Activated naive CD4-positive, alpha-beta T cell treated with anti-CD3 and anti-CD28 coated beads, Interleukin-2, amount 10 ng/mL, durations not matched to agents 7 days and 5 days (primary cell): ENCODE measurements at regions not wholly inside any gene's neighbourhood (a gene's known extent, or its start where the extent isn't known, plus 50 kb on each side); places are given as distances from the start of the nearest gene placed in this dataset.
"Not testable (repeated sequence)": the region's sequence is repeated elsewhere in the genome, so short reads cannot be mapped to it uniquely, and the experiment has no call there.

Experiments used
- CTCF ChIA-PET: fragments of 350-600 bp; sonication (Branson Sonifier 250); formaldehyde crosslinking; loops from one replicate; lab custom pipeline; 2021; ENCODE audit warnings: antibody characterized with exemption; lab: Charles Lee
- DNase-seq: peaks from one replicate; pipeline ENCODE4 v3.0.0-alpha.2; 2020
- H3K27ac Mint-ChIP-seq: one replicate; pipeline ENCODE4 v1.8.0; 2021; ENCODE audit warnings: mild to moderate bottlenecking, moderate library complexity, mixed read lengths
- H3K27me3 Mint-ChIP-seq: one replicate; pipeline ENCODE4 v1.8.0; 2021; ENCODE audit warnings: mild to moderate bottlenecking, mixed read lengths
- H3K36me3 Mint-ChIP-seq: one replicate; pipeline ENCODE4 v1.8.0; 2021; ENCODE audit warnings: mixed read lengths
- H3K4me1 Mint-ChIP-seq: one replicate; pipeline ENCODE4 v1.8.0; 2021; ENCODE audit warnings: mixed read lengths
- H3K4me3 Mint-ChIP-seq: one replicate; pipeline ENCODE4 v1.8.0; 2021; ENCODE audit warnings: mild to moderate bottlenecking, moderate library complexity, mixed read lengths
- H3K9me3 Mint-ChIP-seq: one replicate; pipeline ENCODE4 v1.8.0; 2021; ENCODE audit warnings: mixed read lengths

GRCh38 chr2:109701362-109701761 is 87.2 kb downstream of the SOWAHC start:
- Mint-ChIP-seq H3K27me3 (peaks cover 20% of the 10 kb centered on the region), H3K4me1 (no peaks in the 10 kb centered on the region), H3K9me3 (no peaks in the 10 kb centered on the region), H3K27ac (no peak overlapping the region), H3K36me3 (no peaks in the 10 kb centered on the region), H3K4me3 (no peak overlapping the region)
- CTCF ChIA-PET = no interaction called here
- DNase-seq = no peak

- DNase-seq = no peak
- no peaks in the 10 kb centered on the region for H3K4me1 Mint-ChIP-seq
- H3K9me3 Mint-ChIP-seq = no peaks in the 10 kb centered on the region
- CTCF ChIA-PET = no interaction called here
- no peak overlapping the region for H3K27ac Mint-ChIP-seq
- no peak overlapping the region for H3K4me3 Mint-ChIP-seq
- peaks cover 11% of the 10 kb centered on the region for H3K27me3 Mint-ChIP-seq
- no peaks in the 10 kb centered on the region for H3K36me3 Mint-ChIP-seq
These were observed 88.3 kb downstream of the SOWAHC start for GRCh38 chr2:109702250-109702985.

GRCh38 chr2:109703077-109703476 is 88.9 kb downstream of the SOWAHC start:
- H3K27ac Mint-ChIP-seq = no peak overlapping the region
- CTCF ChIA-PET = interaction anchor here (0.6 kb wide), 1 partner anchor 159 kb away, joined by 3 read pairs; no protein-coding TSS in a partner anchor
- peaks cover 11% of the 10 kb centered on the region for H3K27me3 Mint-ChIP-seq
- H3K4me1 Mint-ChIP-seq = no peaks in the 10 kb centered on the region
- H3K4me3 Mint-ChIP-seq = no peak overlapping the region
- DNase-seq = no peak
- H3K36me3 Mint-ChIP-seq = no peaks in the 10 kb centered on the region
- no peaks in the 10 kb centered on the region for H3K9me3 Mint-ChIP-seq

- Mint-ChIP-seq H3K36me3 (no peaks in the 10 kb centered on the region), H3K9me3 (no peaks in the 10 kb centered on the region), H3K27me3 (peaks cover 11% of the 10 kb centered on the region), H3K27ac (no peak overlapping the region), H3K4me1 (no peaks in the 10 kb centered on the region), H3K4me3 (no peak overlapping the region)
- CTCF ChIA-PET = interaction anchor here (0.6 kb wide), 1 partner anchor 159 kb away, joined by 3 read pairs; no protein-coding TSS in a partner anchor
- no peak for DNase-seq
These were observed 89.6 kb downstream of the SOWAHC start for GRCh38 chr2:109703798-109704197.

- H3K9me3 Mint-ChIP-seq = no peaks in the 10 kb centered on the region
- H3K27ac Mint-ChIP-seq = no peak overlapping the region
- no peaks in the 10 kb centered on the region for H3K4me1 Mint-ChIP-seq
- DNase-seq = no peak
- no peaks in the 10 kb centered on the region for H3K36me3 Mint-ChIP-seq
- H3K27me3 Mint-ChIP-seq = no peaks in the 10 kb centered on the region
- CTCF ChIA-PET = interaction anchor here (0.6 kb wide), 1 partner anchor 476 kb away, joined by 3 read pairs; no protein-coding TSS in a partner anchor
- no peak overlapping the region for H3K4me3 Mint-ChIP-seq
These were observed 86.6 kb upstream of the RGPD5 start for GRCh38 chr2:109707281-109708147.

- Mint-ChIP-seq H3K36me3 (no peaks in the 10 kb centered on the region), H3K9me3 (no peaks in the 10 kb centered on the region), H3K4me1 (no peaks in the 10 kb centered on the region), H3K27ac (no peak overlapping the region), H3K27me3 (no peaks in the 10 kb centered on the region), H3K4me3 (no peak overlapping the region)
- CTCF ChIA-PET = no interaction called here
- no peak for DNase-seq
These were observed 83.4 kb upstream of the RGPD5 start for GRCh38 chr2:109710505-109711229.

- no peak overlapping the region for H3K4me3 Mint-ChIP-seq
These were observed 82.6 kb upstream of the RGPD5 start for GRCh38 chr2:109711230-109712122.

GRCh38 chr2:109712123-109712449 is 82.0 kb upstream of the RGPD5 start:
- Mint-ChIP-seq H3K27ac (no peak overlapping the region), H3K9me3 (no peaks in the 10 kb centered on the region), H3K27me3 (no peaks in the 10 kb centered on the region), H3K36me3 (no peaks in the 10 kb centered on the region), H3K4me3 (no peak overlapping the region), H3K4me1 (no peaks in the 10 kb centered on the region)
- CTCF ChIA-PET = no interaction called here
- no peak for DNase-seq

More at GRCh38 chr2:109711230-109712122, 82.6 kb upstream of the RGPD5 start:
- Mint-ChIP-seq H3K27me3 (no peaks in the 10 kb centered on the region), H3K4me1 (no peaks in the 10 kb centered on the region), H3K36me3 (no peaks in the 10 kb centered on the region), H3K27ac (no peak overlapping the region), H3K9me3 (no peaks in the 10 kb centered on the region)
- DNase-seq = no peak
- CTCF ChIA-PET = no interaction called here

GRCh38 chr2:109712746-109713145 is 81.4 kb upstream of the RGPD5 start:
- no peaks in the 10 kb centered on the region for H3K36me3 Mint-ChIP-seq
- CTCF ChIA-PET = no interaction called here
- no peaks in the 10 kb centered on the region for H3K9me3 Mint-ChIP-seq
- no peaks in the 10 kb centered on the region for H3K27me3 Mint-ChIP-seq
- no peak overlapping the region for H3K4me3 Mint-ChIP-seq
- no peak overlapping the region for H3K27ac Mint-ChIP-seq
- no peaks in the 10 kb centered on the region for H3K4me1 Mint-ChIP-seq
- no peak for DNase-seq

- Mint-ChIP-seq H3K36me3 (no peaks in the 10 kb centered on the region), H3K4me1 (no peaks in the 10 kb centered on the region), H3K4me3 (no peak overlapping the region), H3K27me3 (no peaks in the 10 kb centered on the region), H3K9me3 (no peaks in the 10 kb centered on the region), H3K27ac (no peak overlapping the region)
- DNase-seq = no peak
- CTCF ChIA-PET = interaction anchor here (0.8 kb wide), 1 partner anchor 169 kb away, joined by 5 read pairs; no protein-coding TSS in a partner anchor
These were observed 78.7 kb upstream of the RGPD5 start for GRCh38 chr2:109715313-109715805.

GRCh38 chr2:109716596-109716995 is 77.5 kb upstream of the RGPD5 start:
- not testable (repeated sequence) for H3K36me3 Mint-ChIP-seq, H3K27me3 Mint-ChIP-seq, H3K9me3 Mint-ChIP-seq, H3K27ac Mint-ChIP-seq, H3K4me3 Mint-ChIP-seq, H3K4me1 Mint-ChIP-seq, DNase-seq
- CTCF ChIA-PET = interaction anchor here (0.6 kb wide), 1 partner anchor 16 kb away, joined by 3 read pairs; no protein-coding TSS in a partner anchor

- Mint-ChIP-seq H3K36me3 (no peaks in the 10 kb centered on the region), H3K27ac (no peak overlapping the region), H3K27me3 (peaks cover 3% of the 10 kb centered on the region), H3K4me1 (no peaks in the 10 kb centered on the region), H3K4me3 (no peak overlapping the region), H3K9me3 (no peaks in the 10 kb centered on the region)
- CTCF ChIA-PET = no interaction called here
- no peak for DNase-seq
These were observed 76.0 kb upstream of the RGPD5 start for GRCh38 chr2:109718139-109718538.

GRCh38 chr2:109719871-109720270 is 74.2 kb upstream of the RGPD5 start:
- Mint-ChIP-seq H3K9me3 (no peaks in the 10 kb centered on the region), H3K27ac (no peak overlapping the region), H3K4me1 (no peaks in the 10 kb centered on the region), H3K36me3 (no peaks in the 10 kb centered on the region), H3K4me3 (no peak overlapping the region), H3K27me3 (peaks cover 10% of the 10 kb centered on the region)
- CTCF ChIA-PET = no interaction called here
- DNase-seq = no peak
